ENCODE measurements at regions not wholly inside any gene's neighbourhood (a gene's known extent, or its start where the extent isn't known, plus 50 kb on each side); places are given as distances from the start of the nearest gene placed in this dataset.

DNA sequence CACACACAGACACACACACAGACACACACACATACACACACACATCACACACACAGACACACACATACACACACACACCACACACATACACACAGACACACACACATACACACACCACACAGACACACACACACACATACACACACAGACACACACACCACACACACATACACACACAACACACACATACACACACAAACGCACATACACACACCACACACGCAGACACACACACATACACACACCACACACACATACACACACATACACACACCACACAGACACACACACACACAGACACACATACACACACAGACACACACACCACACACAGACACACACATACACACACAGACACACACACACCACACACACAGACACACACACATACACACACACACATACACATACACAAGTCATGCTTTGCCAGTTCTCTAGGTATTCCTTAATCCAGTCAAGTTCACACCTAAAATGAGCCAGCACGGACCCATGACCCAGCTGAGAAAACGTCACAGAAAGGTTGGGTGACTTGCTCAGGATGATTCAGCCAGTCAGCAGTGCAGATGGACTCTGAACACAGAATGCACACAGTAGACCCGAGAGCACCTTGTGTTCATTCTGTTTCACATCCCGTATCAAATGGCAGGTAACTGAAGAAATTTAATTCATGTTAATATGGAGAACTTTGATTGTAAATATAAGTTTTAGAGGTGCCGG lies 746.4 kb downstream of the MTRR start:
- TF ChIP-seq CTCF (IDR thresholded peaks at IDR 0.05 in 8 of 11, conservative IDR thresholded peaks at IDR 0.05 in 3 of 11) (no peak), POLR2A (IDR thresholded peaks at IDR 0.05) (no peak)
